ENCODE measurements at regions not wholly inside any gene's neighbourhood (a gene's known extent, or its start where the extent isn't known, plus 50 kb on each side); places are given as distances from the start of the nearest gene placed in this dataset.

DNA sequence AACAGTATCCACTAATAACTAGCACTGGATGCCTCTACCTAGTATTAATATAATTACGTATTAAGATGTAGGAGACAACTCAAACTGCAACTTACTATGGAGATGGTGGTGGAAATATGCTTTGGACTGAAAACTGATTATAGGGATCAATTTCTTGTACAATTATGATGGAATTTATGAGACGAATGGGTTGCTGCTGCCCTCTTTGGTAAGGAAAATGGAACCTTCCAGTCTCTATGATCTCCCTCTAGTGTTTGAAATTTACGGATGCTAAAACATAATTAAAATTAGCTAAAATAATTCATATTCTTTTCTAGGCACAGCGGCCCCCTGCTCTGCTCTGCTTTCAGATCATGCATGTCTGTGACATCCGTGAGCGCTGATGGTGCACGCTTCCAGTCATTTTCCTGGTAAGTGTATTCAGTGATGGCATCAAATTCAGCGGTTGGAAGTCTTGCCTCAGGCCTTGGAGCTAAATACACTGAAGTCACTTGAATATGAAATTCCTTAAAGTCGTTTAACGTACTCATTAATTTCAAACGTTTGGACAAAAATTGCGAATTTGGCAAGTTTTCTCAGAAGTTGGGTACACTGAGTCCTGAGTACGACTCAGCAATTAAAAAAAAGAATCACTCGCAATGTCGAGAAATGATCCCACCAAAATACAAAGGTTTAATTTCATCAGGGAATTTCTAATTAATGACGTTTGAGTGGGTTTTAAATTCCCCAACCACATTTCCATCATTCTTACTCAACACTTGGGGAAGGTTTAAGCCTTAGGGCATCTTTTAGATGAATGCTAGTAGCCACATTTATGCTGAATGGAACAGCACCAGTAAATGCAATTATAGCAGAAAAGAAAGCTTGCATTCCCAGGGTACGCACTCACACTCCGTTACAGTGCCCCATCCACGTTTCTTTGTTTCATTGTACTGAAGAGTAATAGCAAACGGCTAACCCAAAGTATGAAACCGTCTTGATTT lies 132.6 kb downstream of the NR2F2 start:
- TF ChIP-seq, protein P1, sequence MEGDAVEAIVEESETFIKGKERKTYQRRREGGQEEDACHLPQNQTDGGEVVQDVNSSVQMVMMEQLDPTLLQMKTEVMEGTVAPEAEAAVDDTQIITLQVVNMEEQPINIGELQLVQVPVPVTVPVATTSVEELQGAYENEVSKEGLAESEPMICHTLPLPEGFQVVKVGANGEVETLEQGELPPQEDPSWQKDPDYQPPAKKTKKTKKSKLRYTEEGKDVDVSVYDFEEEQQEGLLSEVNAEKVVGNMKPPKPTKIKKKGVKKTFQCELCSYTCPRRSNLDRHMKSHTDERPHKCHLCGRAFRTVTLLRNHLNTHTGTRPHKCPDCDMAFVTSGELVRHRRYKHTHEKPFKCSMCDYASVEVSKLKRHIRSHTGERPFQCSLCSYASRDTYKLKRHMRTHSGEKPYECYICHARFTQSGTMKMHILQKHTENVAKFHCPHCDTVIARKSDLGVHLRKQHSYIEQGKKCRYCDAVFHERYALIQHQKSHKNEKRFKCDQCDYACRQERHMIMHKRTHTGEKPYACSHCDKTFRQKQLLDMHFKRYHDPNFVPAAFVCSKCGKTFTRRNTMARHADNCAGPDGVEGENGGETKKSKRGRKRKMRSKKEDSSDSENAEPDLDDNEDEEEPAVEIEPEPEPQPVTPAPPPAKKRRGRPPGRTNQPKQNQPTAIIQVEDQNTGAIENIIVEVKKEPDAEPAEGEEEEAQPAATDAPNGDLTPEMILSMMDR (conservative IDR thresholded peaks at IDR 0.05; ENCODE audit: low read depth, low read length) = peak; percentile 43
- no peak for TF ChIP-seq MAZ (IDR thresholded peaks at IDR 0.05; ENCODE audit: borderline replicate concordance, low read depth, low read length)
- TF ChIP-seq FOS (IDR thresholded peaks at IDR 0.05; ENCODE audit: low read depth, low read length) = no peak
- no peak for TF ChIP-seq MAFK (IDR thresholded peaks at IDR 0.05; ENCODE audit: low read depth, low read length)
- no peak for TF ChIP-seq POLR2A (IDR thresholded peaks at IDR 0.05; ENCODE audit: low read depth, low read length)
- TF ChIP-seq NFE2L2 (IDR thresholded peaks at IDR 0.05; ENCODE audit: low read depth, low read length) = no peak
- peak; percentile 34; the same call in 1 of the 2 replicates for TF ChIP-seq SMC3 (IDR thresholded peaks at IDR 0.05; ENCODE audit: low read depth, low read length)
- TF ChIP-seq RAD21 (IDR thresholded peaks at IDR 0.05; ENCODE audit: low read length) = no peak

Measured in IMR-90 (cell line).